HG03196 (cell line): ENCODE measurements at regions not wholly inside any gene's neighbourhood (a gene's known extent, or its start where the extent isn't known, plus 50 kb on each side); places are given as distances from the start of the nearest gene placed in this dataset.

Source experiments
- ATAC-seq: cut with Tn5 transposase; IDR thresholded peaks from one replicate; pipeline ENCODE4 v1.9.1; 2021; ENCODE audit not compliant: unreplicated experiment

DNA sequence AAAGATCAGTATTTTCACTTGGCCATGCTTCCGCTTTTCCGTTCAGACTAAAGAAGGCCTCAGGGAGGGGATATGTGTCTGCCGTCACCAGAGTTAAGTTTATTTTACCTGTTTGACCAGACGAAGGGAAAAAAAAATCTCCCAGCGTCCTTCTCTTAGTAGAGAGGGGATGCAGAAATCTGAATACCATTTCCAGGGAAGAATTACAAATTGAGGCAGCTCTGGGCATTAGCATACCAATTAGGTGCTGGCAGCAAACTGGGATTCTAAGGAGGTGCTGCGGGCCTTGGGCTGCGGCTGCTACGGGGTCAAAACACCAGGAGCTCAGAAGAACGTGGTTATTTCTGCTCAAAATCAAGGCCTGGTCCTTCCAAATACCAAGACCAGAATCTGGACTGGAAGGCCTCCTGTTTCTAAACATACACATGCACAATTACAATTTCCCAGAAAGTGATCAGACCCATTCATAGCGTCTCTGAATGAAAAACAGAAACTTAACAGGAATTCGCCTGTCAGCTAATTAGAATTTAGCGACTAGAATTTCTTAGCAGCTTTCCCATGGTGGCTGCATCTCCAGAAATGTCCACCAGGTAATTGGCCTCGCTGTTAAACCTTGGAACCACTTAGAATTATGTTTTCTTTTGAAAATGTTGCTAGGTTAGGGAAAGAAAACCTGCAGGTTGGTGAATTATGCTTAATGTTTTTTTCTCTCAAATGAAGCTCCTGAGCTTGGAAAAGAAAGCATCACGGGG, 617.0 kb downstream of the VRK1 start:
- ATAC-seq = no peak

DNA sequence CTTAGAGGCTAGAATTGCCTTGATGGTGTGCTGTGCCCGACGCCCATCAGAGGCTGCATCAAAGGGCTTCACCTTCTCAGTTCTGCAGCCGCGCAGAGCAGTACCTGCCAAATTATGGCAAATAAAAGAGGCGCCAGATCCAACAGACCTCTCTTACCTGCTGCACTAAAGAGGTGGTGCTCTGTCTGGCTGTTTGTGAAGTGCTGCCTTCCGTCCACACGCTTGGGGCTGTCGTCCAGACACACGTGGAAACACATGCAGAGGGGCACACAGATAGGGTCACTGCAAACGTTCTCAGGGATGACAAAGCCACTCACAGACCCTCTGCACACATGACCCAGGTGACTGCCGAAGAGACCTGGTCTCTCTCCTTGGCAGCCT, 617.5 kb downstream of the VRK1 start:
- ATAC-seq = no peak

DNA sequence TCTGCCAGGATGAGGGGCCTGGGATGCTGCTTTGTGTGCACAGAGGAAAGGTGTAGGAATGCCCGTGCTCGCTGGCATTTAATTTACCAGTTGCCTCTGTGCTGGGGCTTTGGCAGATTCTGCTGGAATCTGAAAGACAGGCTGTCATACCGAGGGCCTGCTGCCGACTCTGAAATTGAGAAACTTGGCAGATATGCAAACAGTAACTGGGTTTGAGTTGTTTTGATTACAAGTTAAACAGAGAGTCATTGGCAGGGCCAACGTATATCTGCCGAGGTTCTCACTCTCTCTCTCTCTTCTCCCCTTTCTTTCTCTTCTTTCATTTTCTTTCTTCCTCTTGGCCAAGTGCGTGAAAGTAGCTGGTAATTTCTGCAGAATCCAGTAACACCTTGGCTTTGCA, 618.7 kb downstream of the VRK1 start:
- ATAC-seq = no peak

DNA sequence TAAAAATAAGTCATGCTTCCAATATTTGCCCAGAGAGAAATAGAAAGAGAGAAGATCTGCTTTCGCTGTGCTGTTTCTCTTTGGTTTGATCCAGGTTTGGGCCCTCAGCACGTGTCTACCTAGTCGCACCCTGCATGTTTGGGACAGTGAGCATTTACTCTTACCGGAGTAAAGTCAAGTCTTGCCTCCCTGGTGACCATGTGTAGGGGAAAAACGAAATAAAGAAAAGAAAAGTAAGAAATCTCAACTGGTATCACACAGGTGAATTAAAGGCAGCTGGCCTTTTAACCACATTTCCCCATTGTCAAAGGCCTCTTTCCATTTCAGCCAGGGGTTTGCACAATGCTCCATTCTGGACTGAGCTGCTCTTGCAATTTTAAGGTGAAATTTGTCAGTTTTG, 619.4 kb downstream of the VRK1 start:
- no peak for ATAC-seq

DNA sequence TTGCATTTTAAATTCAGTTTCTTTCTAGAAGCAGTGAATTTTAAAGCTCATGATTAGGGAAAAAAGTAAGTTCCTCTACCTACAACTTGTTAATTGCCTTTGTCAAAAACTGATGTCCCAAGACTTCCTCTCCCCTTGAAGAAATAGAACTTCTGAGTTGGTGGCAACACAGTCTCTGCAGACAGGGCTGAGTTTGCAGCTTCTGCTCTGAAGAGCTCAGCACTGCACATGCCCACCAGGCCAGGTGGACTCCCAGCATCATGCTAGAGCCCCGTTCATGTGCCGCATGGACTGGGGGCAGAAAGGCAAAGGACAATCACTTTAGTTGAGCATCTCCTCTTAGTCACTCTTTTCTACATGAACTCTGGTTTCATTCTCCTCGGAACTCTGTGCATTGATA, 620.1 kb downstream of the VRK1 start:
- no peak for ATAC-seq

DNA sequence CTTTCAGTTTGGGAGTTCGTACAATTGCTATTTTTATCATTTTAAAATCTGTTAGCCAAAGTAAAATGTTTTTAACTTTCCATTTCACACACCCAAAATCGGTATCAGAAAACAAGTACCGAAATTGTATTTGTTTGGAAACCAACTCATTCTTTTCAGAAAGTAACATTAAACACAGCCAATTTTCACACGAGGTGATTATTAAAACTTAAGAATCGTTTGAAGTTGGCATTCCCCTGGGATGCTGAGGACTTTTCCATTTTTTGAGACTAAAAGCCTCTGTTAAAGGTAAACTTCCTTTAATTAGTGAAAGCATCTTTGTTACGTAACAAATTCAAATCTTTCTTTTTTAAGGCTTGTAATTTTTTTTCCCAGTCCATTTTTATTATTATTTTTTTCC, 623.0 kb downstream of the VRK1 start:
- ATAC-seq = no peak

DNA sequence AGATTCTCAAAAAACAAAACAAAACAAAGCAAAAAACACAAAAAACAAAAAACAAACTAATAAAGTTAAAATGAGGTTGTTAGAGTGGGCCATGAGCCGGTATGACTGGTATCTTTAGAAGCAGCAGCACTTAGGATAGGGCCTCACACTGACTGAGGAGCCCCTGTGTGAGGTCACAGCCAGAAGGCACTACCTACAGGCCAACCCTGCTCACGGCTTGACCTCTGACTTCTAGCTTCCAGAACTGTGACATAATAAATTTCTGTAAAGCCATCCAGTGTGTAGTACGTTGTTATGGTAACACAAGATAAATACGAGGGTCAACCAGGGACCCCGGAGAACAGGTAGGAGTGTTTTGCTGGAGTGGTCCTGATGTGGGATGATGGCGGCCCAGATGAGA, 629.6 kb downstream of the VRK1 start:
- ATAC-seq = no peak

DNA sequence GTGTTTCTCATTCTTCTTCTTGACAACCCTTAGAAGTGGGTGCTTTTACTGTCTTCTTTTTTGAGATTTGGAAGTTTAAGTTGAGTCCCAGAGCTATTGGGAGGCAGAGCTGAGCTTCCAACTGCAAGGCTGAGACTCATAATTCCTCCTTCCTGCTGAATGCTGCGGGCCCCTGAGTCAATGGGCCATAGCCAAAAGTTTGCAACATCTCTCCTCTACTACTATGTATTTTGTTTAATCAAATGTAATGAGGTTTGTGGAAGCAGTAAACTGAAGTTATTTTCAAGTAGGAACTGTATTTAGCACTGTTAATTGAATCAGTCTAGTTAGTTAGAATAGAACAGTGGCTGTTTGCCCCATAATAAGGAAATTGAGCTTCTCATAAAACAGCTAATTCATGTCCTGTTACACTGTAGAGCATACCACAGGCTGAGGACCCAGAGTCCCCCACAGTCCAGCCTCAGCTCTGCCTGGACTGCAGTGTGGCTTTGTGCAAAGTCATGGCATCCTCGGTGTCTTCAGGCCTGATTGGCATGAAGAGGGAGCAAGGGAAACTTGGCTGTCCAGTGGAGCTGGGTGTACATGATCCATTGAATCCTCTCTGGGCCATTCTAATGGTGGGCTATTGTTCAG, 631.7 kb downstream of the VRK1 start:
- ATAC-seq = no peak

DNA sequence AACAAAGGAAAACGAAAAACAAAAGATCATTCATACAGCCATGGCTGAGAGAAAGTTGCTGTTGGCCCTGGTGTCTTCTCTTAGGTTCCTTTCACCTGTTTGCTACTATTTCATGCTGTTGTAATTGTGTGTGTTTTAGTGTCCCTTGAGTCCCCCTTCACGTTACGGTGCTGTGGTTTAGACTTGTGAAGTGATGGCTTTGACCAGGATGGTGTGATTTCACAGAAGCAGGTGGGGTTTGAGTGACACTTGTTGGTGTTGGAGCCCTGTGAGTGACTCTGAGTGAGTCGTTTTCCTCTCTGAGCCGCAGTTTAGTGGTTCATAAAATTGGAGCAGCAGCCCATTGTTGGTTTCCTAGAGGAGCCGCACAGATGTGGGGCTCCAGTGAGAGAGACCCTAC, 635.4 kb downstream of the VRK1 start:
- no peak for ATAC-seq

DNA sequence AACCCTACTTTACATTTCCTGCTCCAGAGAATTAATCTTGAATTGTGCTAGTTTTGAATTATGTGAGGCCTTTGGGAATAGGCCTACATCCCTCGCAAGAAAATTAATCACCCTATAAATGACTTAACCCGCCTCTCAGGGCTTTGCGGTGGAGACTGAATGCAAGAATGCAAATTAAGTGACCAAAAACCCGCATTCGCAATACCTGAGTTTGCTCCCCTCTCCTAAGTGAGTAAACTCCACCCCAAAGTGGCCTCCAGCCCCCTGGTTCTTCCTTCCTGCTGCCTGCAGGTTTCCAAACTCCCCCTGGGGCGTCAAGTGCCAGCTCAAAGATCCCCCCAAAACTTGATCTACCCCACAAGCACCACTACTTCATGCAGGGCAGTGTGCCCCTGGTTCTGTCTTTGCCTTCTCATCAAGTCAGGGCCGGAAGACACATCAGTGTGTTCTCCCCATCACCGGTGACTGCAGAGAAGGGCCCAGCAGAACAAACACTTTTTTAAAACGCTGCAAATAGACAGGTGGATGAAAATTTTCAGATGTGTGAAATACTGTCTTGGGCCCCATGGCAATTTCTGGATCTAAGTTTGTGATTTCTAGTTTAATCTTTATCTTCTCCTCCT, 644.7 kb downstream of the VRK1 start:
- ATAC-seq = no peak

DNA sequence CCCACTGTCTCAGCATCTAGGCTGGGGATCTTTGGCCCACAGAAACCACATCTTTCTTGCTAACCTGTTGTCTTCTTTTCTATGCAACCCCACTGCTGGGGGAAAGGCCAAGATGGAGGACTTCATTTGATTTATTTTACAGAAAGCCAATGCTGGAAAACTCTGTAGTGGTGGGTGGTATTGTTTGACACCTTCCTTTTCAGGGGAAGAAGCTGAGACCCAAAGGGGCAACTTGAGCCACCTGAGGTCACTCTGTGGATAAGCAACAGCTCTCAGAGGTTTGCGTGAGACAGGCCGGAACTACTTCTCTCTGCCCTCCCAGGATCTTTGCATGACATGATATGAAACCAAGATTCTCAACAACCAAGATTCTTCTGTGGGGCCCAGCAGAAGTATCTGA, 645.2 kb downstream of the VRK1 start:
- no peak for ATAC-seq

DNA sequence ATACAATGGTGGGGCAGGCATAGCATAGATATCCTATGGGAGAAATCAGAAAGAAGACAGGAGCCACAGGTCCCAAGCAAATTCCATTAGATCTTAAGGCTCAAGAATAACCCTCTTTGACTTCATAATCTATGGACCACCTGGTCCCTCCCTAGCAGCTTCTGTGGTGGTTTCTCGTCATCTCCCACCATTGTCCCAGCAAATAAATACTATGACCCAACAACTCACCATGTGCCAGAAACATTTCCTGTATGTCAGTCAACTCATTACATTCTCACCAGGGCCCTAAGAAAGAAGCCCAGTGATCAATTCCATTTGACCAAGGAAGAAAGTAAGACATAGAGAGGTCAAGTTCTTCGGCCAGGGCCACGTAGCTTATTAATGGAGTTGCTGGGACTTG, 646.2 kb downstream of the VRK1 start:
- no peak for ATAC-seq

DNA sequence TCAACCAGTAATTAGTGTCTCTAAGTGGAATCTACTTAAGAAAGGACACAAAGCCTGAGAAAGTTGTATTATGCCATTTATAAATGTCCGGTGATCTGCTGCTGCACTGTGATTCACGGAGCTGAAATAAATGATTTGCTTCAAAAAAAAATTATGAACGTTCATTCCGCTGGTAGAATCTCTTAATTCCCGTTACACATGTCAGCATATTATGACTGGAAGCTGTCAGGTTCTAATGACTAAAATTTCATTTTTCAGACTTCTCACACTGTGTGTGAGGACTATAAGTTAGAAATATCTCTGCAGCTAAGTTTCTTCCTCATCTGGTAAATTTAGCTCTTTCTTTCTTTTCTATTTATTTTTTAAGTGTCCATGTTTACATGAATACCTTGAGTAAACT, 647.1 kb downstream of the VRK1 start:
- no peak for ATAC-seq

DNA sequence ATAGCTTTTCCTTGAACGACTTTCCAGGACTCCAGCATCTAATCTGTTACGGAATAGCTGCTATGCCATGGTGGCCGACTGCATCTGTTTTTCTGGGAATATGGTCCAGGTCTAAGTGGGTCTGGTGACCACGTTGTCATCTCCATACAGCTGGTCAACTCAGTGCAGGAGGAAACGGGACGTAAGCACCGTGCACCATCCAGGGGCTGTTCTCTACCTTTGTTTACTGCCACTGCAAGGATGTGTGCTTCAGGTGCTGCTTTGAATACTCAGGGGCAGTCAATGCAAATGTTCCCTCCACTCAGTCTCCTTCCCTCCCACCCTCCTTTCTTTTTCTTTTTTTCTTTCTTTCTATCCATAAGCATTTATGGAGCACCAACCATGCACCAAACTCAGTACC, 648.2 kb downstream of the VRK1 start:
- no peak for ATAC-seq

DNA sequence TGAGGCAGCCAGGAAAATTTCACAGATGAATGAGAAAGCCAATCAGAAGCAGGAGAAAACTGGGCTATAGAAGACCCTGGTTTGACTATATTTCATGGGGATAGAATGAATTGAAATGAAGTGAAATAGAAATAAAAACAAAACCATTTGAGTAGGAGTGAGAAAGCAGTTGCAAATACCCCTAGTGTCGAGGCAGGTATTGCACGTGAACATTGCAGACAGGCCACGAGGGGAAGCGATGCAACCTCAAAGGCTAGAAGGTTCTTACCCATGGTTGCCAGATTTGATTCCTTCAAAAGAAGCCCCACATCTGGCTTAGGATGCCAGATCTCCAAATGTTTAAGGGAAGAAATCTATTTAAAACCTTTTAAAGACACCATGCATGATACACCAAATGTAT, 648.9 kb downstream of the VRK1 start:
- ATAC-seq = no peak

DNA sequence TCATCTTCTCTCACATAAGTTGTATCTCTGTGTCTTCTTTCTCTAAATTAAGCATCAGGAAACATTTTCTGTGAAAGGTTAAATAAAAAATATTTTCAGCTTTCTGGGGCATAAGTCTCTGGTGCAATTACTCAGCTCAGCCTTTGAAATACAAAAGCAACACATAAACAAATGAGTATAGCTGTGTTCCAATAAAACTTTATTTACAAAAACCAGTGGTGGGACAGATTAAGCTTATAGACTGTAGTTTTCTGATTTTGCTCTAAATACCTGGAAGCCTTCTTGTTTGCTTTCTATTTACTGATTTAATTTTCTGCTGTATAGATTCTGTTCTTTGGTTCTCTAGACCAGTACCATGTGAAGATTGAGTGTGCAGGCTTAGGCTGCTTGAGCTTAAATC, 655.1 kb downstream of the VRK1 start:
- no peak for ATAC-seq

DNA sequence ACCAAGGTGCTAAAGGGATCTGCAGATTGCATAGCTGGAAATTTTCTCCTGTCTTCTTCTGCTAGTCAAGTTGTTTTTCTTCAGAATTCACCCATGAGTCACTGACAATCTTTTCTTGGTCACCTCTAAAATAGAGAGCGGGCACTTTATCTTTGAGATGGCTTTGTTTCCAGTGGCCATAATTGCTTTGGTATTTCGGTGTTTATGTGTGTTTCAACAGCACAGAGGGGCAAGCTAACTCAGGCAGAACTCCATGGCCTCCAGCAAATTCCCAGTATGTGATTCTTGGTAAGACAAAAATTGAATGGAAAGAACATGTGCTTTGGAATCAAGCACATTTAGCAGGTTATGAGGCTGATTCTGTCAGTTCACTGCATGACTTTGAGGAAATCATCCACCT, 656.8 kb downstream of the VRK1 start:
- no peak for ATAC-seq

DNA sequence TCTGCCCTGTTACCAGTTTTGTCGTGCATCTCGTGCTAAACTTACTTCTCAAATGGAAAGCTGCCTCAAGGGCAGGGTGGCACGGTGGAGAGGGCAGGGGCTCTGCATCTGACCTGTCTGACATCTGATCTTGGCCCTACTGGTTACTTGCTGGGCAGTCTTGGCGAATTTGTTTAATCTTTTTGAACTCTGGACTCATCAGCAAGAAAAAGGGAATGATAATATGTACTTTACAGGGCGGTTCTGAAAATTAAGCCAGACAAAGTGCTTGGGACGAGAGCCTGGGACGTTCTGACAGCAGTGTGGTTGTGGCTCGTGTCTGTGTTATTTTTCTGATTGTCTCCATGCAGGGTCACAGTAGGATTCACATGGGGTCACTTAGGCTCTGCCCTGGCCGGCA, 659.3 kb downstream of the VRK1 start:
- no peak for ATAC-seq

DNA sequence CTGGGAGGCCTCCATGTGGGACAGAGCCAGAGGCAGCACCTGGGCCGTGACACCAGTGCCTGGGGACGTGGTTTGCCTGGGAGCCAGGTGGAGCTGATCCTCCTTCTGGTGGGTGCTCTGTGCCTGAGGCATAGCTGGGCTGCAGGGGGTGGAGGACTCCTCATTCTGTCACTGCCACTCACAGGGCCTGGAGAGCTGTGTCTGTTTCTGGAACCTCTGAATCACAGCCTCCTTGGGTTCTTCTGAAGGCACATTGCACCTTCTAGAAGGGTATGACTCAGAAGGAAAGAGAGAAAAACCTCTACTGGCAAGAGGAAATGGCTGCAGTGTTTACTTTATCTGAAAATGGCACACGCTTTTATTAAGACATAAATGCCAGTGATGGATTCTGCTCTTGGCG, 659.8 kb downstream of the VRK1 start:
- ATAC-seq = no peak

DNA sequence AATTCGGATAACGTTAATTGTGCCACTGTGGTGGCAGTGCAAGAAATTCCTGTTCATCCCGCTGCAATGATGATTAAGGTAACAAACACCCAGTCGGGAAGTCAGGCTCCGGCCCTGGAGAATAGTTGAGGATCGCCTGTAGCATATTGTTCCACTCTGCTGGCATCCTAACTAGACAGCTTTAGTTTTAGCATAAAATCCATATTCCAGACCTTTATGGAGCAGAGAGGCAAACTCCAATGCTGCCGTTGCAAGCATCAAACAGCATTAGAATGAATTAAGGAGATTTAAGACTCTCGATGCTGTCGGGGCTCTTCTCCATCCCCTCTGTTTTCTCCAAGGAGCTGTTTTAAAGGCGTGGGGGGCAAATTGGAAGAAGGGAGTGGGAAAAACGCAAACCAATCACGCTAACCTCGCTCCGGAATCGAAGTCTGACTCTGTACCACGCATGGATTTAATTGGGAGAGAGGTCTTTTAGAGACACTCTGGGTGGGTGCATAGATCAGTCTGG, 660.4 kb downstream of the VRK1 start:
- no peak for ATAC-seq

DNA sequence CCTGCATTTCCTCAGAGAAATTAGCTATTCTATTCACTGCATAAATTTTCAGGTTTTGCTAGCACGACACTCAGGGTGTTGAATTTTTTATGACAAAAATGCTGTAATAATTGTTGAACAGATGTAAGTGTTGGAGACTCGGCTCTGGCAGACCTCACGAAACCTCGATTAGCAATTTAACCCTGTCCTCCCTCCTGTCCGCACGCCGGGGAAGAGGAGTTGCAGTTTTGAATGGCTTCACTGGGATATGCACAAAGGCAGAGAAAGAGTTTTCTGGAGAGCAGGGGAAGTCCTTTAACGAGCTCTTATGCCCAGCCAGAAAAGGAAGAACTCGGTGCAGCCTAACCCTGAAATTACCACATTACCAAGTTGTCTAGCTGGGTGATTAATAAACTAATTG, 661.1 kb downstream of the VRK1 start:
- ATAC-seq = no peak
